SU-DHL-6 (cell line): ENCODE measurements at regions not wholly inside any gene's neighbourhood (a gene's known extent, or its start where the extent isn't known, plus 50 kb on each side); places are given as distances from the start of the nearest gene placed in this dataset.

Source experiments
- H2AFZ ChIP-seq: fragments of 200-600 bp; sonication (generic); 2 replicates; pipeline ENCODE4 v1.6.1; 2014; ENCODE audit warnings: low read depth, mild to moderate bottlenecking, moderate library complexity, mixed read lengths, antibody characterized with exemption, low read length; ENCODE audit not compliant: severe bottlenecking
- H3F3A ChIP-seq: fragments of 200-600 bp; shearing (Covaris generic); 2 replicates; pipeline ENCODE4 v1.6.0; 2016; ENCODE audit warnings: antibody characterized with exemption, mild to moderate bottlenecking; ENCODE audit not compliant: insufficient read depth
- H3K27ac ChIP-seq: fragments of 200-600 bp; sonication (generic); 2 replicates; pipeline ENCODE4 v1.5.1; 2016; ENCODE audit warnings: low read depth, mild to moderate bottlenecking, low read length, moderate library complexity, mixed read lengths
- H3K27me3 ChIP-seq: fragments of 200-600 bp; sonication (generic), shearing (Covaris generic); 2 replicates; pipeline ENCODE4 v1.6.0; 2014; ENCODE audit warnings: mild to moderate bottlenecking, low read length
- H3K36me3 ChIP-seq: fragments of 200-600 bp; sonication (generic); 2 replicates; pipeline ENCODE4 v1.6.1; 2014; ENCODE audit warnings: mild to moderate bottlenecking, low read length, mixed read lengths
- H3K4me2 ChIP-seq: fragments of 300-600, 200-600 bp; shearing (Covaris generic), sonication (generic); 2 replicates; pipeline ENCODE4 v1.6.0; 2014; ENCODE audit warnings: low read length, low read depth, mild to moderate bottlenecking; ENCODE audit not compliant: poor library complexity, severe bottlenecking
- H3K4me3 ChIP-seq: fragments of 200-600 bp; sonication (generic); 2 replicates; pipeline ENCODE4 v1.5.1; 2014; ENCODE audit warnings: antibody characterized with exemption, low read length, mild to moderate bottlenecking, mixed read lengths; ENCODE audit not compliant: insufficient read depth, poor library complexity, severe bottlenecking
- H3K79me2 ChIP-seq: fragments of 200-600 bp; sonication (generic); 2 replicates; pipeline ENCODE4 v1.6.1; 2014; ENCODE audit warnings: mild to moderate bottlenecking, low read length, moderate library complexity; ENCODE audit not compliant: insufficient read depth
- H3K9ac ChIP-seq: fragments of 200-600 bp; sonication (generic); 2 replicates; pipeline ENCODE4 v1.7.0; 2014; ENCODE audit warnings: mild to moderate bottlenecking, low read length
- H3K9me2 ChIP-seq: fragments of 200-600 bp; sonication (generic); replicated peaks from 2 replicates; pipeline ENCODE4 v1.6.1; 2014; ENCODE audit warnings: low read length; ENCODE audit not compliant: insufficient read depth
- H3K9me3 ChIP-seq: fragments of 200-600 bp; sonication (generic); 2 replicates; pipeline ENCODE4 v1.6.1; 2014; ENCODE audit warnings: low read length, mixed read lengths; ENCODE audit not compliant: insufficient read depth
- H4K20me1 ChIP-seq: fragments of 200-600 bp; sonication (generic); 2 replicates; pipeline ENCODE4 v1.6.1; 2014; ENCODE audit warnings: low read depth, mild to moderate bottlenecking, antibody characterized with exemption, low read length, moderate library complexity, mixed read lengths
- EZH2phosphoT487 ChIP-seq: fragments of 200-600 bp; sonication (generic), shearing (Covaris generic); conservative IDR thresholded peaks from 2 replicates; pipeline ENCODE4 v1.6.1; 2018; ENCODE audit warnings: mild to moderate bottlenecking, antibody characterized with exemption, low read length, moderate library complexity, mixed read lengths
- TF ChIP-seq, protein P1 (sequence below): fragments of 200-600 bp; sonication (generic); IDR thresholded peaks from one replicate; pipeline ENCODE4 v1.5.1; 2017; ENCODE audit warnings: antibody characterized with exemption, mild to moderate bottlenecking, low read length, moderate library complexity; ENCODE audit not compliant: insufficient read depth, poor library complexity, severe bottlenecking

DNA sequence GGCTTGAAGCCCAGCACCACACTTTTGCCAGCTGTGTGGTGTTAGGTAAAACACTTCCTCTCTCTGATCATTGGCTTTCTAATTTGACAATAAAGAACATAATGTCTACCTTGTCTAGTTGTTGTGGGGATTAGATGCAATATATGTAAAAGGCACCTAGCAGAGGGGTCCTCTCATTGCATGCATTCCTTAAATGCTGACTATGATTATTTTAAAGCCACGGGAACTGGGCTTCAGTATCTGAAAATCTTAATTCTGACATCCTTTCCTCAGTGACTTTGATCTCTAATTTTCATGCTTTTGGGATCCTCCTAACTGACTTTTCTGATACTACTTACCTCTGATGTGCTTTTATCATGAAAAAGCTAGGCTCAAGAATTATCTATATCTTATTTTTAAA, 596.3 kb downstream of the TAFA4 start:
- Histone ChIP-seq H3K9me3 (no peaks in the 10 kb centered on the region), H3K36me3 (no peaks in the 10 kb centered on the region), H3K27me3 (no peaks in the 10 kb centered on the region), H3K4me3 (no peak overlapping the region), H3K9me2 (no peaks in the 10 kb centered on the region), H3K4me2 (no peak overlapping the region), H3K27ac (no peak overlapping the region), H4K20me1 (no peaks in the 10 kb centered on the region), H3K79me2 (no peaks in the 10 kb centered on the region), H3F3A (no peaks in the 10 kb centered on the region), H2AFZ (no peak overlapping the region), H3K9ac (no peak overlapping the region)
- TF ChIP-seq, protein P1, sequence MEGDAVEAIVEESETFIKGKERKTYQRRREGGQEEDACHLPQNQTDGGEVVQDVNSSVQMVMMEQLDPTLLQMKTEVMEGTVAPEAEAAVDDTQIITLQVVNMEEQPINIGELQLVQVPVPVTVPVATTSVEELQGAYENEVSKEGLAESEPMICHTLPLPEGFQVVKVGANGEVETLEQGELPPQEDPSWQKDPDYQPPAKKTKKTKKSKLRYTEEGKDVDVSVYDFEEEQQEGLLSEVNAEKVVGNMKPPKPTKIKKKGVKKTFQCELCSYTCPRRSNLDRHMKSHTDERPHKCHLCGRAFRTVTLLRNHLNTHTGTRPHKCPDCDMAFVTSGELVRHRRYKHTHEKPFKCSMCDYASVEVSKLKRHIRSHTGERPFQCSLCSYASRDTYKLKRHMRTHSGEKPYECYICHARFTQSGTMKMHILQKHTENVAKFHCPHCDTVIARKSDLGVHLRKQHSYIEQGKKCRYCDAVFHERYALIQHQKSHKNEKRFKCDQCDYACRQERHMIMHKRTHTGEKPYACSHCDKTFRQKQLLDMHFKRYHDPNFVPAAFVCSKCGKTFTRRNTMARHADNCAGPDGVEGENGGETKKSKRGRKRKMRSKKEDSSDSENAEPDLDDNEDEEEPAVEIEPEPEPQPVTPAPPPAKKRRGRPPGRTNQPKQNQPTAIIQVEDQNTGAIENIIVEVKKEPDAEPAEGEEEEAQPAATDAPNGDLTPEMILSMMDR = no peak
- TF ChIP-seq EZH2phosphoT487 = no peak

DNA sequence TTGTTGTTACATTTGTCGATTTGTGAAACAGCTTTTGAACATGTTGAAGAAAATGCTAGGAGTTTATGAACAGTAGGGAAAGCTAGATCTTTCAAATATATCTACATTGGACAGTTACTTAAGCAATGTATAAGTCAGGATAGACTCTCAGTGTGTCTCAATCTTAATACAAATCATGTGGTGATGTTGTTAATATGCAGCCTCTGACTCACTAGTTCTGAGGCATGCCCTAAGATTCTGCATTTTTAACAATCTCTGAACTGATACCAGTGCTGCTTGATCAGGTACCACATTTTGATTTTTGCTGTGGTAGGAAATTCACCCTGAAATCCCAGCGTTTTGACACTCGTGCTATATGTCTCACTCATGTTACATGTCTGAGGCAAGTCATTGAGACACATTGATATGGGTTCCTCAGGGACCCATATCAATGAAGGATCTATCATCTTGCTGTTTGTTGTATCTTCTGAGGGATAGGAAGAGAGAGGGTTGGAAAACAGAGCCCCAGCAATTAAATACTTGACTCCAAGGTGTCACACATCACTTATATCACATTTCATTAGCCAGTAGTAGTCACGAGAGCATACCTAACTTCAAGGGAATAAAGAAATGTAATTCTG, 597.9 kb downstream of the TAFA4 start:
- no peaks in the 10 kb centered on the region for H4K20me1 ChIP-seq
- H3F3A ChIP-seq = no peaks in the 10 kb centered on the region
- no peaks in the 10 kb centered on the region for H3K27me3 ChIP-seq
- no peaks in the 10 kb centered on the region for H3K9me3 ChIP-seq
- TF ChIP-seq, protein P1 = no peak
- TF ChIP-seq EZH2phosphoT487 = no peak
- H3K36me3 ChIP-seq = no peaks in the 10 kb centered on the region
- no peak overlapping the region for H3K4me2 ChIP-seq
- no peak overlapping the region for H3K4me3 ChIP-seq
- H3K9ac ChIP-seq = no peak overlapping the region
- no peak overlapping the region for H2AFZ ChIP-seq
- no peaks in the 10 kb centered on the region for H3K79me2 ChIP-seq
- no peaks in the 10 kb centered on the region for H3K9me2 ChIP-seq
- H3K27ac ChIP-seq = no peak overlapping the region

DNA sequence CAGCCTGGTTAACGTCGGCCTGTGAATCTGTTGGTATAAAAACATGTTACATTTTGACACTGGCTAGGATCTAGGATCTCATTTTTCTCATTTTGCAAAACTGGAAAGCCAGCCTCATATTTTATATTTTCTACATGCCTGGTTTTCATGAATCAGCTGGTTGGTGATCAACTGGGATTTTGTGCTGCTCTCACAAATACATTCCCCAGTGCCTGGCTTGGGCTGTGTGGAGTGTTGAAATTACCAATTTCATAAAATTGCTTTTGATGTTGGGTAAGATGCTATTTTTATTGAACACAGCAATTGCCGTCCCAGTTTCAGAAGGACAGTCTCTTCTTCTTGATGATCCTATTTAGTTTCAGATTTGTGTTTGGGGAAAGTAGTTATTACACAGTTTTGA, 604.3 kb downstream of the TAFA4 start:
- no peaks in the 10 kb centered on the region for H3K79me2 ChIP-seq
- no peaks in the 10 kb centered on the region for H3K36me3 ChIP-seq
- H3K27ac ChIP-seq = no peak overlapping the region
- no peak overlapping the region for H3K4me2 ChIP-seq
- H3K9ac ChIP-seq = no peak overlapping the region
- H2AFZ ChIP-seq = no peak overlapping the region
- no peak overlapping the region for H3K4me3 ChIP-seq
- H3K9me2 ChIP-seq = no peaks in the 10 kb centered on the region
- H3F3A ChIP-seq = no peaks in the 10 kb centered on the region
- H3K9me3 ChIP-seq = no peaks in the 10 kb centered on the region
- TF ChIP-seq, protein P1 = no peak
- no peak for TF ChIP-seq EZH2phosphoT487
- no peaks in the 10 kb centered on the region for H3K27me3 ChIP-seq
- H4K20me1 ChIP-seq = no peaks in the 10 kb centered on the region
